ENCODE measurements at regions not wholly inside any gene's neighbourhood (a gene's known extent, or its start where the extent isn't known, plus 50 kb on each side); places are given as distances from the start of the nearest gene placed in this dataset.
"Not testable (repeated sequence)": the region's sequence is repeated elsewhere in the genome, so short reads cannot be mapped to it uniquely, and the experiment has no call there.

DNA sequence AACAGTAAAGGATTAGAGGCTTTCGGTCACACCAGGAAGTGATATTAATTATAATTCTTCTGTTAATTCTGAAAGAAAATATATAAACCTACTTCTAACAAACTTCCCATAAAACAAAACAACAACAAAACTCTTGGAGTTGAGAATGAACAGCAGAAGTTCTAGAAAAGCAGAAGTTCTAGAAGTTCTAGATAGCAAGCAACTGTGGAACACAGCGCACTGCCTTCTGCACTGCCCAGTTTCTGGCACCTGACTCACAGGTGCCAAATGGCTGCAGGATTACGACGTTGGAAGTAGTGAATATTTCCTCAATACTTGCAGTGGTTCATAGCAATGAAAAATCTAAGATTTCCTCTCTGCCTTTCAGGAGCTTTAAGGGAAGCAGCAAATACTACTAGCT, 132.2 kb downstream of the OR13A1 start:
- DNase-seq (ENCODE audit: low spot score) = no peak
- FAIRE-seq = no peak

DNA sequence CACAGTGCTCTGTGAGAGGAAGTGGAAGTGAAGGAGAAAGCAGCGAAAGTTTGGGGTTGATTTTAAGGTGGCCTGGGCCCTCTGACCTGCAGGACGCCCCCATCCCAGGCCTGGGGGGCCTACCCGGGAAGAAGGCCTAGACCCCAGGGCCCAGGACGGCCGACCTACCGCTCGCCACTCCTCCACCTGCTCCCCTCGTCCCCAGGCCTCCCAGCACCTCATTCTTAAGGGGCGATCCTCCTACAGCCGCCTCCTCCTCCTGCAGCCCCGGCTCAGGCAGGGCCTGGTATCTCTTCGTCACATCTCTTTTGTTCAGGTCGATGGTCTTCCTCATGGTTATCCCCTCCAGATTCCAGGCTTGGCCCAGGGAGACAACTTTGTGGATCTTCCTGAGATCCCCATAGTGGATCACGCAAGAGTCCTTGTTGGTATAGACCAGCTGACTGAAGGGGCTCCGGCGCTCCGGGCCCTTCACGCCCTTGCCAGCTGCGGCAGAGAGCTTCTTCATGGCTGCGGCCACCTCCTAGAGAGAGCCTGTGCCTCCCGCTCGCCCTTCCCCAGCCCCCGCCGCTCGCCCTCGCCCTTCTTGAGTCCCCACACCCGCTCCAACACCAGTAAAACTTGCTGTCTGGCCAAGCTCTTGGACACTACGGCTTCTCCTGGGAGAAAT, 117.5 kb downstream of the OR13A1 start:
- DNase-seq (ENCODE audit: low spot score) (no peak), FAIRE-seq (no peak)

DNA sequence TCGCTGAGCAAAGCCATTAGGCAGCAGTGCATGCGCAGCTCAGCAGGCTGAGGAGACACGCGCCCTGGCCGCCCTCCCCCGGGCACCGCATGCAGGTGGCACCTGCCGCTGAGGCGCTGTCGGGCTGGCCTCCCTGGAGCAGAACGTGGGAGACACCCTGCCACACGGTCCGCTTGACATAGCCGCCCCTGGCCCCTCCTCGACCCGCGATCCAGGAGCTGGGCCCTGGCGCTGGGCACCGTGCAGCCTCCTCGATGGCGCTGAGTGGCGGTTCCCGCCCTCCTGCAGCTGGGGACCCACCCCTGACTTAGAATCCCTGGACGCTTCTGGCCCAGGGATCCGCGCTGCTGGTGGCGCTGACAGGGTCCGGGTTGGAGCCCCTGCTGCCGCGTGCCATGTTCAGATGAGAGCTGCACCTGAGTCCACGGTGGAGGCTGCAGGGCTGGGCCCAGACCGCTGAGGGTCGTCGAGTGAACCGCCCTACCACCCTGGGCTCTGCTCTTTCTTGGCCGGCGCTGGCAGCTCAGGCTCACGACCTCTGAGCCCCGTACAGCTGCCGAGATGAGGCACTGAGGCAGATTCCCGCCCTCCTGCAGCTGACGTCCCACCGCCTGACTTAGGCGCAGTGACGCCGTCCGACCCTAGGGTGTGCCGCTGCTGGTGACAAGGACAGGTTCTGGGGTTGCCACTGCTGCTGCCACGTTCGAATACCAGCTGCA, 116.8 kb downstream of the OR13A1 start:
- no peak for FAIRE-seq
- no peak for DNase-seq (ENCODE audit: low spot score)

DNA sequence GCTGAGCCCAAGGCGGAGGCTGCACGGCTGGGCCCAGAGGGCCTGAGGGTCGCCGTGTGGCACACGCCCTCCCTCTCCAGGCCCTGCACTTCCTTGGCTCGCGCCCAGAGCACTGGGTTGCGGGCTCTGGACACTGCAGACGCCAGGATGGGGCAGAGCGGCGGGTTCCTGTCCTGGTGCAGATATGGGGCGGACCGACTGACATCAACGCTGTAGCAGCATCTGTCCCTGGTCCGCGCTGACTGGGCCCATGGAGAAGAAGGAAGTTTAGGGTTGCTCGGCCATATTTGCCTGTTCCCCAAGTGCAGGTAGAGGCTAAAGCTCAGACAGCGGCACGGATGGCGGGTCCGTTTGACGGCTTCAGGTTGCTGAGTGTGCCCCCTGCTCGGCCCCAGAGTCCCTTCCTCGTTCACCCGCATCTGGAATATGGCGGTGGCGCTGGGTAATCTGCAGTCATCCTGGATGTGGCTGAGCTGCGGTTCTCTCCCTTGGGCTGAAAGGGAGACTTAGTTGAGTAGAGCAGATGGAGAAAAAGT, 116.1 kb downstream of the OR13A1 start:
- FAIRE-seq = no peak
- no peak for DNase-seq (ENCODE audit: low spot score)

DNA sequence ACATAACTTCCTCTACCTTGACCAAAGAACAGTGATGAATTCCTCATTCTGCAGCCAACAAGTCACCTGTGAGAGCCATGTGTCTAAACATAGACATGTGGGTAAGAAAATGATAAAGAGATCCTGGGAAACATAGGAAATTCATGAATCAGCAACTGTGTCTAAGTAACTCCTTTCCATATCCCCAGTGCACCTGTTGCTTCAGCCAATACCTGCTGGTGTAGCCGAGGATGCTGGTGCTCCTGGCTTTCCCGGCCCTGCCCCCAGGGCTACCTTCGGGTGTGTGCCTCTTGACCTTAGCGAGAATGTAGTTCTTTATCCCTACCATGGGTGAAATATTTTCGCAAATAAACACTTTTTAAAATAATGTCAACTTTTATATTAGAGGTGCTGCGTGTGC, 114.1 kb downstream of the OR13A1 start:
- no peak for FAIRE-seq
- DNase-seq (ENCODE audit: low spot score) = no peak

DNA sequence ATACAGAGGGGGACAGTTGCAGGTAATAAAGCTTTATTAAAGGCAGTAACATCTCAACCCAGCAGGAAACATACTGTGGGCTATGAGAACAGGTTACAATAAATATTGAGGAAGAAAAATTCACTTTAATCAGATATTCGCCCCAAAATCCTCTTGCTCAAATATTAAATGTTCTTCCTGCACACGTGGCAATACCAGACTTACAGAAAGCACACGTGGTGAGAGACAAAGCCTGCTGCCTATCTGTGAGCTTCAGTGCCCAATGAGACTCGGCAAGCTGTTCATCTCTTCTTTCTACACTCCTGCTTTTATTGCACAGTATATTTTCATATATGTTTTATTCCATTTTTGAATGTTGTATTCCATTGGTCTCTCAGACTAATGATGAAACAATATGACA, 113.2 kb downstream of the OR13A1 start:
- FAIRE-seq = no peak
- no peak for DNase-seq (ENCODE audit: low spot score)

DNA sequence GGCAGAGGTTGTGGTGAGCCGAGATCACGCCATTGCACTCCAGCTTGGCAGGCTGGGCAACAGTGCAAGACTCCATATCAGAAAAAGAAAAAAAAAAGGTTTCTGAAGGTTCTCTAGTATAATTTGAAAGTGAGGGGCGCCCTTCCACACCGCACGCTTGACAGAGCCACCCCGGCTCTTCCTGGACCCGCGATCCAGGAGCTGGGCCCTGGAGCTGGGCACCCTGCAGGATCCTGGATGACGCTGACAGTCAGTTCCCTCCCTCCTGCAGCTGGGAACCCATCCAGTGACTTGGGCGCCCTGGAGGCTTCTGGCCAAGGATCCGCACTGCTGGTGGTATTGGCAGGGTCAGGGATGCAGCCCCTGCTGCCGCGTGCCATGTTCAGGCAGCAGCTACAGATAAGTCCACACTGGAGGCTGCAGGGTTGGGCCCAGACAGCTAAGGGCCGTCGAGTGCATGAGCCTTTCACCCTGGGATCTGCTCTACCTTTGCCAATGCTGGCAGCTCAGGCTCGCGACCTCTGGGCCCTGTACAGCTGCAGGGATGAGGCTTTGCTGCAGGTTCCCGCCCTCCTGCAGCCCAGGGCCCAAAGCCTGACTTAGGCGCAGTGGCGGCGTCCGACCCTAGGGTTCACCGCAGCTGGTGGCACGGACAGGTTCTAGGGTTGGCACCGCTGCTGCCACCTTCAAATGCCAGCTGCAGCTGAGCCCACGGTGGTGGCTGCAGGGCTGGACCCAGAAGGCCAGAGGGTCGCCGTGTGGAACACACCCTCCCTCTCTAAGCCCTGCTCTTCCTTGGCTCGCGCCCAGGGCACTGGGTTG, 110.2 kb downstream of the OR13A1 start:
- DNase-seq (ENCODE audit: low spot score) = no peak

DNA sequence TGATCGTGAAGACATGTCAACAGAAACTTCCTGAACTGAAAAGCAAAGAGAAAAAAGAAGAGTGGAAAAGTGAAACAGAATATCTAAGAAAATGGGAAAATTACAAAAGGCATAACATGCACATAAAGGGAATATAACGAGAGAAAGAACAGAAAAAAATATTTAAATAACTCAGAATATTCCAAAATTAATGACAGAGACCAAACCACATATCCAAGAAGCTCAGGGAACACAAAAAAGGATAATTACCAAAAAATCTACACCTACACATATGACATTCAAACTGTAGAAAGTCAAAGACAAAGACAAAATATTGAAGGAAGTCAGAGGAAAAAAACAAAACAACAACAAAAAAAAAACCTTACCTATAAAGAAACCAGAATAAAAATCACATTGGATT, 105.5 kb downstream of the OR13A1 start:
- no peak for DNase-seq (ENCODE audit: low spot score)
- no peak for FAIRE-seq

More for the DNA sequence above, 110.2 kb downstream of the OR13A1 start:
- no peak for FAIRE-seq

DNA sequence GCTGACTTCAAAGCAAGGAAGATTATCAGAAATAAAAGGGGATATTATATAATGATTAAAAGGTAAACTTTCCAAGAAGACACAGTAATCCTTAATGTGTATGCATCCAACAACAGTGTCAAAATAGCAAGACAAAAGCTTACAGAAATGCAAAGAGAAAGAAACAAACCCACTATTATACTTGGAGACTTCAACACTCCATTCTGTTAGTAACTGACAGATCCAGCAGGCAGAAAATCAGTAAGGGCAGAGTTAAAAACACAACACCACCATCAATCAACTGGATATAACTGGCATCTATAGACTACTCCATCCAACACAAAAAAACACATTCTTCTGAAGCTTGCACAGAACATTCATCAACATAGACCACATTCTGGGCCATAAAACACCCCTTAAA, 103.8 kb downstream of the OR13A1 start:
- FAIRE-seq (no peak), DNase-seq (ENCODE audit: low spot score) (no peak)

DNA sequence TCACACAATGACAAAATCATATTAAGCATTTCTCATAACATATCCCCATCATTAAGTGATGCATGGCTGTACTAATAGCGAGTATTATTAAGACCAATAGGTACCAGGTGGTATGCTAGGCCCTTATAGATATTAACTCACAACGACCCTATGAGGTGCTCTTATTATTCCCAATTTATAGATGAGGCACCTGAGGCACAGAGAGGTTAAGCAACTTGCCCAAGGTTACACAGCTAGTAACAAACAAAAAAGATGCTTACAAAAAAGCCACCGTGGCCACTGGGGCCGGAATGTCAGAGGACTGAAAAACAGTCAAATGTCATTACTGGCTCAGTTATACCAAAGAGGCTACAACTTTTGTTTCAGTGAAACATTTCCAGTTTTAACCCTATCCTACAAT, 96.0 kb downstream of the OR13A1 start:
- DNase-seq (ENCODE audit: low spot score) = no peak

DNA sequence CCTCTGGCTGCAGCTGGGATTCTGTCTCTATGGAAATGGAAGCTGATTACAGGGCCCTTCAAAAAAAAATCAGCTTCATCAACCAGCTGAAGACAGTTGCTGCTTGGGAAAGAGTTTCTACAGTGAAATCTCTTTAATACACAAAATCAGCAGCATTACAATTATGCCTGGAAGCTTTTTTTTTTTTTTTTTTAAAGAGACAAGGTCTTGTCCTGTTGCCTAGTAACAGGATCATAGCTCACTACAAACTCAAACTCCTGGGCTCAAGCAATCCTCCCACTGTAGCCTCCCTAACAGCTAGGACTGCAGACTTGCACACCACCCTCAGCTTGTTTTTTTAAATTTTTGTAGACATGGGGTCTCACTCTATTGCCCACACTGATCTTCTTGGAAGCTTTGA, 94.5 kb downstream of the OR13A1 start:
- DNase-seq (ENCODE audit: low spot score) (no peak), FAIRE-seq (no peak)

More for the DNA sequence above, 96.0 kb downstream of the OR13A1 start:
- no peak for FAIRE-seq

DNA sequence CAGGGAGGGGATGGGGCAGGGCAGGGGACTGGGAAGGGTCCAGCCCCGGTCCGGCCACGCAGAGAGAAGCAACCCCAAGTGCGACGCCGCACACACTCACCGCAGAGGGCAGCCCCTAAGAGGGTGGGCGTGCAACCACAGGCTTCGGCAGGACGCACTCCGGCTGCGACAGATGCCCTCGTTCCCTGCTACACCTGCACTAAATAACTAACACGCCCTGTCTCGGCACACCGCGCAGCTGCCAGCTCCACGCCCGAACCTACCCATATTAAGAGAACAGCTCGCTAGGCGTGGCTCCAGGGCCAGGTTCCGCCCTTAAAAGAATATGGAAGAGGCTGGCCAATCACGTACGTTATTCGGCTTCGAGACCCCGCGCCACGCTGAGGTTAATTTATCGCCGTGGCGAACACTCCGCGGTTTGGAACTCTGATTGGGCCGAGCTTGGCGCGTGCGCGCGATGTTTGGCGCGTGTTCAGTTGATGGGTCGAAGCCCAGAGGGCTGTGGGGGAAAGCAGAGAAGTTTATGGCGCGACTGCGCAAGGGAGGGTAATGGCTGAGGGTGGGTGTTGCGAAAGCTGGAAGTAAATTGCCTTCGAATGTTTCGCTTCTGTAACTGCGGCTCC, 91.1 kb downstream of the OR13A1 start:
- no peak for DNase-seq (ENCODE audit: low spot score)
- FAIRE-seq = no peak

DNA sequence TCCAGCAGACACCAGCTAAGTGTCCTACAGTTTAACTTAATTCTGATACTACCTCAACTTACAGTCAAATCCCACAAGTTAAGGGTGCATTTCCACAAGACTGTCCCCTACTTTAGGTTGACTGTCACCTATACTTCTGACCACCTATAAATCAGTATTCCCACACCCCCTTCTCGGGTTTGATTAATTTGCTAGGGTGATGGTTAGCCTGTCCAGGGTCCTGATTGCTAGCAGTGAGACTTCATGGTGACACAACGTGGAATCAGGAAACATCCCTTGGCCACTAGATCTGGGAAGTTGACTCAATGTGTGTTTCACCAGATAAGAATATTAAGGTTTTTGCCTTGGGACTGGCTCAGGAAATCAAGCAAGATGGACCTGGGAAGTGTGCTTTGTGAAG, 88.4 kb downstream of the OR13A1 start:
- DNase-seq (ENCODE audit: low spot score) = no peak
- peak; percentile 46 for FAIRE-seq

DNA sequence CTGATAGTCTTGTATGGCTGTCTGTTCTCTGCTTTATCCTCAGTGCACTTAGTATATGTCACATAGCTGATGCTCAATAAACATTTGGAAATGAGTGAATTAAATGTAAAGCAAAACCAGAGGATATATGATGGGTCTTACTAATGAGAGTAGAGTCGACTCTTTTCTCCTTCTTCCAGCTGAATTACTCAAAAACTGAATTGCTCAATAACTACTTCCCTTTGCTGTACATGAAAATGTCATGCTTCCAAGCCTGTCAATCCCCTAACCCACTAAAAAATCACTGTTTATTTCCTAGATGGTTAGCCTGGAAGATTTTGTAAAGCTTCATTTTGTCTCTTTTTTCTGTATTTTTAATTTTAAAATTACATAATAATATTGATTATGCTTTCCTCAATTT, 88.0 kb downstream of the OR13A1 start:
- DNase-seq (ENCODE audit: low spot score) (no peak), FAIRE-seq (no peak)

DNA sequence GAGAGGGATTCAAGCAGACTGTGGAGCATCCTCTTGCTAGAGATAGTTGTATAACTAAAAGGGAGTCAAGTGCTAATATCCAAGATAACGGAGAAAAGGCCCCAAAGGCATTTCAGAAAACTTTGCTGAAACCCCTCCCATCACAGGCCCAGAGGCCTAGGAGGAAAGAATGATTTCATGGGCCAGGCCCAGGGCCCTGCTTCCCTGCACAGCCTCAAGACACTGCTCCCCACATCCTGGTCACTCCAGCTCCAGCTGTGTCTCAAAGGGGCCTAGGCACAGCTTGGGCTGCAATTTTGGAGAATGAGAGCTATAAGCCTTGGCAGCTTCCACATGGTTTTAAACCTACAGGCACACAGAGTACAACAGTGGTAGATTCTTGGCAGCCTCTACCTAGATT, 85.6 kb downstream of the OR13A1 start:
- FAIRE-seq (no peak), DNase-seq (ENCODE audit: low spot score) (no peak)

DNA sequence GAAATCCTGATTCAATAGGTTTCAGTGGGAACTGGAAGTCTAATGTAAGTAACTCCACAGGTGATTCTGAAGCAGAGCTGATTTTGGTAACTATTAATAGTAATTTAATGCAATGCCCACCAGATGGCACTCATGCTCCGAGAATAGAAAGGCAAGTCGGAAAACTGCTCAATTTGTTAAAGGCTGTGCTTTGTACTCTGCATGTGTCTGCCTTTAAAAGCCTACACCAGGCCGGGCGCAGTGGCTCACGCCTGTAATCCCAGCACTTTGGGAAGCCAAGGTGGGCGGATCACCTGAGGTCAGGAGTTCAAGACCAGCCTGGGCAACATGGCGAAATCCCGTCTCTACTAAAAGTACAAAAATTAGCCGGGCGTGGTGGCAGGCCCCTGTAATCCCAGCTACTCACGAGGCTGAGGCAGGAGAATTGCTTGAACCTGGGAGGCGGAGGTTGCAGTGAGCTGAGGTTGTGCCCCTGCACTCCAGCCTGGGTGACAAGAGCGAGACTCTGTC, 80.1 kb downstream of the OR13A1 start:
- not testable (repeated sequence) for FAIRE-seq
- DNase-seq (ENCODE audit: low spot score) = peak; percentile 57

DNA sequence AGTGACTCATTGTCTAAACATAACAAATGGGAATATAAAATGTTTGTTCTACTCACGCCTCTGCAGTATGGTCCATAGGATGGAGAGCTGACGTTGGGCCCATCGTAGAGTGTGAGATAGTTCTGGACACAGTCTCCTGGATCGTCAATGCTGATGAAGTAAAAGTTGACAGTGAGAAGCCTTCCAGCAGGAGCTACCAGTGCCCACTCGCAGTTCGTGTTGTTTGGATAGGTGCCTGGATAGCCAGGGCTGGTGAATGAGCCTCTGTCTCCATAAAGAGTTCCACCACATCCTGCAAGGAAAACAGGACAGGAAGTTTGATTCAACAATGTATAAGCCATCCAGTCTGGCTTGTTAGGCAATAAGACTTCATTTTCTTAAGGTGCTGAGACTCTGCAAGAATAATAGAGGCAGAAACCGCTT, 79.6 kb downstream of the OR13A1 start:
- FAIRE-seq (peak; percentile 9), DNase-seq (ENCODE audit: low spot score) (no peak)

DNA sequence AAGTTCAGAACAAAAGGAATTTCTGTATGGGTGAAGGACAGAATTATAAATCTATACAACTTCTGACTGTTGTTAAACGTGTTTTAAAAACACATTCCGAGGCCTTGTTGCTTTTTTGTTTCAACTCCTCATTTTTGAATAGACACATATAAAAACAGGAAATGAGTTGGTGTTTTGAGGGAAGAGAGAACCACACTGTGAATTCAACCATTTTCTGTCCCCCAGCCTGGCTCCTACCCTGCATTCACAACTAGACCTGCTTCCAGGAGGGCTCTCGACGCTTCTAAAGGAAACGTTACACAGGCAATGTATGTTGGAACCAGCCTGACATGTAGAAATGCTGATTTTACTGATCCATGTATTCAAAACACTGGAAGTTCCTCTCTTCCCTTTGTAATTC, 76.5 kb downstream of the OR13A1 start:
- DNase-seq (ENCODE audit: low spot score) (no peak), FAIRE-seq (no peak)

DNA sequence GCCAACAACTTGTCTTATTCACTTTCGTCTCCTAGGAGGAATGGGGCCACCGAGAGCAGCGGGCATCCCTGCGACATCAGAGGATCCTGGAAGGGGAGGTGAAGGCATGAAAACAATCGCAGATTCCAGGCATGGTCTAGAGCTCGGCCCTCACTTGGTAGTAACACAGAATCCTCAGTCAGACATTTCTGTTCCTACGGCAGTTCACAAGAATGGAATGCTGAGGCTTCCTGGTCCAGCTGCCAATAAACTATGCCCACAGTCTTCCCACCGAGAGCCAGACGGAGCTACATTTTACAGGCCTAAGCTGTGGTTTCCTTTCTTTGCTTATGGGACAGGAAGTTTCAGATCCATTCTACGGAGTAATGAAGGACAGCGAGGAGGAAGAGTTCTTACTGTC, 75.8 kb downstream of the OR13A1 start:
- no peak for FAIRE-seq
- DNase-seq (ENCODE audit: low spot score) = peak; percentile 46

DNA sequence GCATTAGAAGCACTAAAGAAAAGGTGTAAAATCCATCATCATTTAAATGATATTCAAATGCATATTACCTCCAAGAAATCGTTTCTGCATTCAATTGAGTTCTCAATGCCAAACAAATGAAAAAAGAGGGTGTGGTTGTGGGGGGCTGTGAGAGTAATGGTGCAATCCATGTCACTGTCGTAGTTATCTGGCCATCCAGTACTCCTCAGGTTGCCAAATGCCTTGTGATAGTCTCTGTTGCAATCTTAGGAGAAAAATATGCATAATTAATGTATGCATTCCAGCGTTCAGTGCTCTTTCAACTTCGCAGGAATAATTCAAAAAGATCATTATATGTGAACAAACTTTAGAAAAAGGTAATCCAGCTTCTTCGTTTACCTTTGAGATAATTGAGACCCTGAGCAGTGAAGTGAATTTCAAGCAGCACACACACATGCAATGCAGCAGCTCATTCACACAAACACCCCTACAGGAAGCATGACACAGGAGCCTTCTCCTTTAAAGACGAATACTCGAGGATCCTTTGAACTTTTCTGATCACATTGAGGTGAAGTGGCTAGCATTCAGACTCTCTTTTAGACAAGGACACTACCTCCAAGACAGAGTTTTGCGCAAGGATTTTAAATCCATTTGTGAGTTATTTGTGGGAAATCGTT, 73.4 kb downstream of the OR13A1 start:
- DNase-seq (ENCODE audit: low spot score) (no peak), FAIRE-seq (no peak)

DNA sequence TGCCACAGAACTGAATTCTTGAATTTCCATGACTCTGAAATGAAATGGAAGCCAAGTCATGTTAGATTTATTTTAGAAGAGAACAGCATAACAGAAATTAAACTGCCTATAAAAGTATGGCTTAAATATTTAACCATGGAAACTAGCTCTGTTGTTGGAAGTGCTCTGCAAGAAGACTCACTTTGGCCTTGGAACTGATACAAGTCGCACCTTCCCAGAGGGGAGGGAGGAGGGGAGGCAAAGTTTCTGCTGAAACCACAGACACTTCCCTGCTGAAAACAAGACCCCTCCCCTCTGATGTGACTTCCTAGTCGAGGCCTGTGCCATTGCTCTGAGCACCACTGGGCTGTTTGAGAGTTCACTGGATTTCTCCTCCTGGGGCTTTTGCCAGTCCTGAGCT, 72.1 kb downstream of the OR13A1 start:
- DNase-seq (ENCODE audit: low spot score) = no peak
- FAIRE-seq = no peak
